HUDEP-2 (cell line): ENCODE measurements at regions not wholly inside any gene's neighbourhood (a gene's known extent, or its start where the extent isn't known, plus 50 kb on each side); places are given as distances from the start of the nearest gene placed in this dataset.

ENCODE experiments used
- DNase-seq, 76 experiments: peaks; one replicate each; lab custom pipeline; 2025; ENCODE audit not compliant: unreplicated experiment in 76 of 76; lab: John Stamatoyannopoulos, UW

- no peak for DNase-seq
Measured at GRCh38 chr14:25552826-25553225, 502.9 kb upstream of the STXBP6 start.

- no peak for DNase-seq
Measured at GRCh38 chr14:25551674-25552073, 501.7 kb upstream of the STXBP6 start.

- DNase-seq = no peak
Measured at GRCh38 chr14:25546826-25547225, 496.9 kb upstream of the STXBP6 start.

- DNase-seq = peak in 17 of 76 experiments; percentile 0 to 30 (median 3)
Measured at GRCh38 chr14:25537846-25538455, 488.0 kb upstream of the STXBP6 start.

GRCh38 chr14:25526290-25526689, 476.3 kb upstream of the STXBP6 start:
- DNase-seq = no peak

GRCh38 chr14:25522926-25523325, 473.0 kb upstream of the STXBP6 start:
- no peak for DNase-seq

- no peak for DNase-seq
Measured at GRCh38 chr14:25522116-25522515, 472.2 kb upstream of the STXBP6 start.

GRCh38 chr14:25521616-25522015, 471.7 kb upstream of the STXBP6 start:
- DNase-seq = no peak

GRCh38 chr14:25520821-25521220, 470.9 kb upstream of the STXBP6 start:
- no peak for DNase-seq

GRCh38 chr14:25518364-25518763, 468.4 kb upstream of the STXBP6 start:
- DNase-seq = no peak

- DNase-seq = peak in 1 of 76 experiments; percentile 0
Measured at GRCh38 chr14:25516838-25517237, 466.9 kb upstream of the STXBP6 start.

GRCh38 chr14:25508845-25509244, 458.9 kb upstream of the STXBP6 start:
- no peak for DNase-seq

- DNase-seq = no peak
Measured at GRCh38 chr14:25501749-25502148, 451.8 kb upstream of the STXBP6 start.

GRCh38 chr14:25488961-25489360, 439.0 kb upstream of the STXBP6 start:
- no peak for DNase-seq

- no peak for DNase-seq
Measured at GRCh38 chr14:25485381-25485780, 435.4 kb upstream of the STXBP6 start.

- no peak for DNase-seq
Measured at GRCh38 chr14:25484906-25485305, 435.0 kb upstream of the STXBP6 start.

- DNase-seq = no peak
Measured at GRCh38 chr14:25484235-25484634, 434.3 kb upstream of the STXBP6 start.

- no peak for DNase-seq
Measured at GRCh38 chr14:25477316-25478098, 427.6 kb upstream of the STXBP6 start.

GRCh38 chr14:25472700-25473099, 422.8 kb upstream of the STXBP6 start:
- DNase-seq = no peak

GRCh38 chr14:25464772-25465171, 414.8 kb upstream of the STXBP6 start:
- DNase-seq = no peak

- DNase-seq = no peak
Measured at GRCh38 chr14:25464078-25464477, 414.1 kb upstream of the STXBP6 start.

GRCh38 chr14:25463480-25463879, 413.5 kb upstream of the STXBP6 start:
- DNase-seq = no peak
